Breast epithelium (tissue), 4 donors: ENCODE measurements at regions not wholly inside any gene's neighbourhood (a gene's known extent, or its start where the extent isn't known, plus 50 kb on each side); places are given as distances from the start of the nearest gene placed in this dataset.
A peak's percentile ranks its signal among the peaks of the same experiment; 100 is the strongest.

Source experiments
- DNase-seq, 2 donors: peaks; one replicate each; pipeline ENCODE4 v3.0.0-alpha.2; 2019; ENCODE audit warnings: low spot score in 2 of 2
- H3K27ac ChIP-seq, 2 donors: fragments of 200-600 bp; sonication (generic) in 1 of 2; one replicate each; pipeline ENCODE4 v1.5.1; 2016 to 2019; ENCODE audit warnings: mild to moderate bottlenecking in 1 of 2
- H3K27me3 ChIP-seq, 2 donors: fragments of 200-600 bp; sonication (generic) in 1 of 2; one replicate each; pipeline versions ENCODE4 v1.5.1 to v1.6.0; 2017 to 2019; ENCODE audit warnings: control low read depth in 1 of 2, mild to moderate bottlenecking in 1 of 2
- H3K36me3 ChIP-seq: fragments of 200-600 bp; one replicate; pipeline ENCODE4 v1.5.1; 2019
- H3K4me1 ChIP-seq, 2 donors: fragments of 200-600 bp; sonication (generic); one replicate each; pipeline ENCODE4 v1.5.1; 2016 to 2019; ENCODE audit warnings: control low read depth in 1 of 2
- H3K4me3 ChIP-seq, 3 donors: fragments of 200-600 bp; sonication (generic); 1 replicate in 2 of 3; 2 replicates in 1 of 3; pipeline ENCODE4 v1.5.1; 2016 to 2019; ENCODE audit warnings: mild to moderate bottlenecking in 3 of 3, moderate library complexity in 2 of 3
- H3K9me3 ChIP-seq, 2 donors: fragments of 200-600 bp; sonication (generic) in 1 of 2; one replicate each; pipeline ENCODE4 v1.5.1; 2016 to 2019; ENCODE audit warnings: control low read depth in 1 of 2
- POLR2A ChIP-seq: fragments of 450-650 bp; IDR thresholded peaks from one replicate; pipeline ENCODE4 v1.6.1; 2016; ENCODE audit warnings: antibody characterized with exemption, mild to moderate bottlenecking, moderate library complexity
- POLR2AphosphoS5 ChIP-seq, 3 donors: sonication (generic); formaldehyde crosslinking; IDR thresholded peaks; one replicate each; pipeline ENCODE4 v1.6.1; 2017; ENCODE audit warnings: antibody characterized with exemption in 3 of 3
- intact Hi-C: fragments of 100-400 bp; cut with DNase I; formaldehyde crosslinking; loops from one replicate; pipeline ENCODE4 v1.15.1; 2023; ENCODE audit warnings: low total_unique reads
- TF ChIP-seq, protein P1 (sequence below), 3 donors: fragments of 450-650 bp; IDR thresholded peaks; one replicate each; pipeline ENCODE4 v1.5.1; 2016 to 2017; ENCODE audit warnings: antibody characterized with exemption in 3 of 3, mild to moderate bottlenecking in 3 of 3, moderate library complexity in 3 of 3

DNA sequence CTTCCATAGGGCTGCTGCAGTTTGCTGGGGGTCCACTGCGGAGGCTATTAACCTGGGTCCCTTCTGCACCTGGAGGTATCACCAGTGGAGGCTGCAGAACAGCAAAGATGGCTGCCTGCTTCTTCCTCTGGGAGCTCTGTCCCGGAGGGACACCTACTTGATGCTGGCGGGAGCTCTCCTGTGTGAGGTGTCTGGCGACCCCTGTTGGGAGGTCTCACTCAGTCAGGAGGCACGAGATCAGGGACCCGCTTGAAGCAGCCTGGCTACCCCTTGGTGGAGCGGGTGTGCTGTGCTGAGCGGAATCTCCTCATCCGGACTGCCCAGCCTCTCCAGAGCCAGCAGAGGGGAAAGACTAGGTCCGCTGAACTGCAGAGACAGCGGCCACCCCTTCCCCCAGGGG lies 56.0 kb upstream of the CTXND1 start:
- Histone ChIP-seq H3K27ac (no peak overlapping the region), H3K4me1 (no peaks in the 10 kb centered on the region), H3K4me3 (no peak overlapping the region), H3K9me3 (no peaks in the 10 kb centered on the region), H3K36me3 (no peaks in the 10 kb centered on the region), H3K27me3 (no peaks in the 10 kb centered on the region)
- intact Hi-C loops: no loop called here
- no peak for DNase-seq
- no peak for TF ChIP-seq POLR2AphosphoS5 (IDR thresholded peaks at IDR 0.05)
- TF ChIP-seq, protein P1, sequence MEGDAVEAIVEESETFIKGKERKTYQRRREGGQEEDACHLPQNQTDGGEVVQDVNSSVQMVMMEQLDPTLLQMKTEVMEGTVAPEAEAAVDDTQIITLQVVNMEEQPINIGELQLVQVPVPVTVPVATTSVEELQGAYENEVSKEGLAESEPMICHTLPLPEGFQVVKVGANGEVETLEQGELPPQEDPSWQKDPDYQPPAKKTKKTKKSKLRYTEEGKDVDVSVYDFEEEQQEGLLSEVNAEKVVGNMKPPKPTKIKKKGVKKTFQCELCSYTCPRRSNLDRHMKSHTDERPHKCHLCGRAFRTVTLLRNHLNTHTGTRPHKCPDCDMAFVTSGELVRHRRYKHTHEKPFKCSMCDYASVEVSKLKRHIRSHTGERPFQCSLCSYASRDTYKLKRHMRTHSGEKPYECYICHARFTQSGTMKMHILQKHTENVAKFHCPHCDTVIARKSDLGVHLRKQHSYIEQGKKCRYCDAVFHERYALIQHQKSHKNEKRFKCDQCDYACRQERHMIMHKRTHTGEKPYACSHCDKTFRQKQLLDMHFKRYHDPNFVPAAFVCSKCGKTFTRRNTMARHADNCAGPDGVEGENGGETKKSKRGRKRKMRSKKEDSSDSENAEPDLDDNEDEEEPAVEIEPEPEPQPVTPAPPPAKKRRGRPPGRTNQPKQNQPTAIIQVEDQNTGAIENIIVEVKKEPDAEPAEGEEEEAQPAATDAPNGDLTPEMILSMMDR (IDR thresholded peaks at IDR 0.05): no peak
- TF ChIP-seq POLR2A: no peak

DNA sequence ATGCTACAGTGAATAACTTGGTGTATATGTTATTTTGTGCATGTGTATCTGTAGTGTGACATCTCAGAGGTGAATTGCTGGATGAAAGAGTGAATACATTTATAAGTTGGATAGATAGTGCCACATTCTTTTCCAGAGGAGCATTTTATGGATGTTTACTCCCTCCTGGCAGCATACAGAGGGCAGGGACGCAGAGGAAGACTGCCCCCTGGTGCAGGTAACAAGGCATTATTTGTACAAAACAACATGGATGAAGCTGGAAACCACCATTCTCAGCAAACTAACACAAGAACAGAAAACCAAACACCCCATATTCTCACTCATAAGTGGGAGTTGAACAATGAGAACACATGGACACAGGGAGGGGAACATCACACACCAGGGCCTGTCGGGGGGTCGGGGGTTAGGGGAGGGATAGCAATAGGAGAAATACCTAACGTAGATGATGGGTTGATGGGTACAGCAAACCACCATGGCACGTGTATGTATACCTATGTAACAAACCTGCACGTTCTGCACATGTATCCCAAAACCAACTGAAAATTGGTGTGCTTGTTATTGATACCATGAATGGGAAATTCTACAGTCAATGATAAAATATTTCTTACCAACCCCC lies 57.9 kb upstream of the CTXND1 start:
- DNase-seq: no peak
- H3K9me3 ChIP-seq: no peaks in the 10 kb centered on the region
- H3K36me3 ChIP-seq: no peaks in the 10 kb centered on the region
- H3K27ac ChIP-seq: no peak overlapping the region
- no peak overlapping the region for H3K4me3 ChIP-seq
- no peaks in the 10 kb centered on the region for H3K4me1 ChIP-seq
- TF ChIP-seq POLR2AphosphoS5 (IDR thresholded peaks at IDR 0.05): no peak
- TF ChIP-seq, protein P1 (IDR thresholded peaks at IDR 0.05): peak in 1 of 3 donors; percentile 31
- H3K27me3 ChIP-seq: no peaks in the 10 kb centered on the region
- intact Hi-C loops: no loop called here

DNA sequence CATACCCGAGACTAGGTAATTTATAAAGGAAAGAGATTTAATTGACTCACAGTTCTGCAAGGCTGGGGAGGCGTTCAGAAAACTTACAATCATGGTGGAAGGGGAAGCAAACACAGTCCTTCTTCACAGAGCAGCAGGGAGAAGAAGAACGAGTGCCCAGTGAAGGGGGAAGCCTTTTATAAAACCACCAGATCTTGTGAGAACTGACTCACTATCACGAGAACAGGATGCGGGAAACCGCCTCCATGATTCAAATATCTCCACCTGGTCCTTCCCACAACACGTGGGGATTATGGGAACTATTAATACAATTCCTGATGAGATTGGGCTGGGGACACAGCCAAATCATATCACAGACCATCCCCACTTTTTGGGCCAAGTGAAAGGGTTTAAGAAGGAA lies 58.8 kb upstream of the CTXND1 start:
- H3K27ac ChIP-seq: no peak overlapping the region
- DNase-seq: no peak
- TF ChIP-seq POLR2AphosphoS5 (IDR thresholded peaks at IDR 0.05) (no peak), POLR2A (no peak)
- TF ChIP-seq, protein P1 (IDR thresholded peaks at IDR 0.05): no peak
- no peaks in the 10 kb centered on the region for H3K9me3 ChIP-seq
- H3K4me1 ChIP-seq: no peaks in the 10 kb centered on the region
- no peaks in the 10 kb centered on the region for H3K36me3 ChIP-seq
- H3K27me3 ChIP-seq: no peaks in the 10 kb centered on the region
- no peak overlapping the region for H3K4me3 ChIP-seq
- intact Hi-C loops: no loop called here

DNA sequence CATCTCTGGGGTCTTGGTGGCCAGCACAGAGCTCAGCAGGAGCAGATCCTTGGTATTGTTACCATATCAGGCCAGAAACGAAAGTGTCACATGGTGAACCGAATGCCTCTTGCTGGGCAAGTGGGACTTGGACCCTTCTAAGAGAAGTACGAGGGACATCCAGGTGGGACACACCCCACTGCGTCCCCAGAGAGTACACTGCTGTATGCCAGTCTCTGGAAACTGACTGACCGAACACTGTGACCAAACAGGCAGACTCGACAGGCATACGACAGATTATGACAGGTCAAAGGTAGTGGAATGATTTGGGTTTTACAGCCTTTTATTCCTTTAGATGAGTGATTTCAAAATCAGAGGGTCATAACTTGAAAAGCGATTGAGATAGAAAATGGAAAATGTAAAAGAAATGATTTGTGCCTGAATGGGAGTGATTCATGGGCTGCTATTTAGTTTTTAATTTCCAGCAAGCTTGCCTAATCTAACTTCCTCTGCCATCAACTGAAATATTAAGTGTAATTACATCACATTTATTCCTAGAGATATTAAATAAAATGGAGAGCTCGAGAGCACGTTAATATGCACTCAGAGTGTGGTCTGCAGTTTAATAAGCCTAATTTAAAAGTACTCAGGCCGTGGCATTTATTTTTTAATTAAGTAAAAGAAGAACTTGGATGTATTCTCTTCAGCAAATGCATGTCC lies 63.4 kb upstream of the CTXND1 start:
- no peaks in the 10 kb centered on the region for H3K27me3 ChIP-seq
- no peaks in the 10 kb centered on the region for H3K4me1 ChIP-seq
- H3K27ac ChIP-seq: no peak overlapping the region
- TF ChIP-seq POLR2A: no peak
- TF ChIP-seq POLR2AphosphoS5 (IDR thresholded peaks at IDR 0.05): no peak
- TF ChIP-seq, protein P1 (IDR thresholded peaks at IDR 0.05): no peak
- no peaks in the 10 kb centered on the region for H3K36me3 ChIP-seq
- DNase-seq: no peak
- H3K9me3 ChIP-seq: no peaks in the 10 kb centered on the region
- H3K4me3 ChIP-seq: no peak overlapping the region
- intact Hi-C loops: no loop called here

DNA sequence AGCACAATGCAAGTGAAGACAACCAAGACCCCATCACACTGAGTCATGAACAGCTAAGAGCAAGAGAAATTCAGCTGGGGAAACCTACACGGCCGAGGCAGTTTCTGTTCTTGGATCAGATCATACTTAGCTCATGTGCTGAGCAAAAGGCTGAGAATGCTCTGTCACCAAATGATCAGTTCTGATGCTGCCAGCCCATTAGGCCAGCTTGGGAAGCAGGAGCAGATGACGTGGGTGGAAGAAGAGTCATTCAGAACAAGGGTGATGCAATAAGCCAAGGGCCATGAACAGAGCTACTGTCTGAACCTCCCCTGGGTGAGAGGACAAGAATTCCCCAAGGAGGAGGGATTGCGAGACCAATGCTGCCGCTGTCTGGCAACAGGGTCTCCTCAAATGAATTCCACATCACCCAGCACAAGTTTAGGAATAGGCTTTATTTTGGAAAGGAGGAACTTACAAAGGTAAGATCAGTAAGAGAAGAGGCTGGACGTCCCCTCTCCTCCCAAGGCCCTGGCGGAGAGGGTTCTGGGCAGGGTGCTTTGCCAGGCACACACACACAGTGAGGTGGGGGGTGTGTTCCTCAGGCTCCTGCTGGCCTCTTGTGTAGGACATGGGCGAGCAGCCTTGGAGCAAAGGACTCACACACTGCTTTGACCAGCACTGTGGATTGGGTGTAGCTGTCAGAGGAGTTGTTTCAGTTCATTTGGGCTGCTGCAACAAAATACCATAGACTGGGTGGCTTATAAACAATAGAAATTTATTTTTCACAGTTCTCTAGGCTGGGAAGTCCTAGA lies 65.6 kb upstream of the CTXND1 start:
- Histone ChIP-seq H3K27me3 (no peaks in the 10 kb centered on the region), H3K9me3 (no peaks in the 10 kb centered on the region), H3K27ac (no peak overlapping the region), H3K4me3 (no peak overlapping the region), H3K36me3 (no peaks in the 10 kb centered on the region), H3K4me1 (no peaks in the 10 kb centered on the region)
- intact Hi-C loops: no loop called here
- DNase-seq: peak in 1 of 2 donors; percentile 22
- TF ChIP-seq, protein P1 (IDR thresholded peaks at IDR 0.05): no peak
- TF ChIP-seq POLR2AphosphoS5 (IDR thresholded peaks at IDR 0.05) (no peak), POLR2A (no peak)
